ENCODE measurements at regions not wholly inside any gene's neighbourhood (a gene's known extent, or its start where the extent isn't known, plus 50 kb on each side); places are given as distances from the start of the nearest gene placed in this dataset.

DNA sequence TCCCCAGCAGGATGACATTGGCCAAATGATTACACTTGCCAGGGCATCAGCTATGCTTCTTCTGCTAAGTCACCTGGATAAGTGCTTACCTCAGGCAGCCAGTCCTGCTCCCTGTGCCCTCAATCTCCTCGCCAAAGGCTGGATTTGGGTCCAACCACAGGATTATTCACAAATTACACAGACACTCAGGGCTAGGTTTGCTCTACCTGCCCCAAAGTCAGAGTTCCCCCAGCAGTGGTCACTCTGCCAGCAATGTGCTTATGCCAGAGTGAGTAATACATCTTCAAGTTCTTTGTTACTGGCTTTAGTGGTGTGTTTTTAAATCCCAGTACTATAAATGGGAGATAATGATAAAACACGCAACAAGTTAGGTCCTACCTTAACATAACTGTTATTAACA is 189.7 kb upstream of the SEMA3D start:
- Histone ChIP-seq H3K9ac (ENCODE audit: insufficient read depth in 1 of 2, low read length in 2 of 2) (no peak overlapping the region), H3K27me3 (ENCODE audit: control insufficient read depth in 3 of 3, insufficient read depth in 3 of 3, low read length in 2 of 3) (no peaks in the 10 kb centered on the region), H3K4me1 (ENCODE audit: control insufficient read depth in 5 of 5, insufficient read depth in 5 of 5, low read length in 5 of 5) (no peaks in the 10 kb centered on the region), H3K4me3 (no peak overlapping the region), H3K27ac (ENCODE audit: low read depth in 1 of 2, low read length in 1 of 2) (no peak overlapping the region), H3K36me3 (ENCODE audit: control insufficient read depth in 4 of 4, insufficient read depth in 4 of 4, low read length in 4 of 4) (no peaks in the 10 kb centered on the region), H3K9me3 (ENCODE audit: control insufficient read depth in 4 of 4, insufficient read depth in 3 of 4, low read length in 3 of 4) (no peaks in the 10 kb centered on the region)
- DNase-seq (no peak), ATAC-seq (ENCODE audit: insufficient read depth, low FRiP score) (no peak)
- TF ChIP-seq, protein P1, sequence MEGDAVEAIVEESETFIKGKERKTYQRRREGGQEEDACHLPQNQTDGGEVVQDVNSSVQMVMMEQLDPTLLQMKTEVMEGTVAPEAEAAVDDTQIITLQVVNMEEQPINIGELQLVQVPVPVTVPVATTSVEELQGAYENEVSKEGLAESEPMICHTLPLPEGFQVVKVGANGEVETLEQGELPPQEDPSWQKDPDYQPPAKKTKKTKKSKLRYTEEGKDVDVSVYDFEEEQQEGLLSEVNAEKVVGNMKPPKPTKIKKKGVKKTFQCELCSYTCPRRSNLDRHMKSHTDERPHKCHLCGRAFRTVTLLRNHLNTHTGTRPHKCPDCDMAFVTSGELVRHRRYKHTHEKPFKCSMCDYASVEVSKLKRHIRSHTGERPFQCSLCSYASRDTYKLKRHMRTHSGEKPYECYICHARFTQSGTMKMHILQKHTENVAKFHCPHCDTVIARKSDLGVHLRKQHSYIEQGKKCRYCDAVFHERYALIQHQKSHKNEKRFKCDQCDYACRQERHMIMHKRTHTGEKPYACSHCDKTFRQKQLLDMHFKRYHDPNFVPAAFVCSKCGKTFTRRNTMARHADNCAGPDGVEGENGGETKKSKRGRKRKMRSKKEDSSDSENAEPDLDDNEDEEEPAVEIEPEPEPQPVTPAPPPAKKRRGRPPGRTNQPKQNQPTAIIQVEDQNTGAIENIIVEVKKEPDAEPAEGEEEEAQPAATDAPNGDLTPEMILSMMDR (IDR thresholded peaks at IDR 0.05; ENCODE audit: control extremely low read depth, extremely low read depth): no peak
- 84 to 93% methylated on average over 2 of the region's 2 CpGs for WGBS, 2 donors

DNA sequence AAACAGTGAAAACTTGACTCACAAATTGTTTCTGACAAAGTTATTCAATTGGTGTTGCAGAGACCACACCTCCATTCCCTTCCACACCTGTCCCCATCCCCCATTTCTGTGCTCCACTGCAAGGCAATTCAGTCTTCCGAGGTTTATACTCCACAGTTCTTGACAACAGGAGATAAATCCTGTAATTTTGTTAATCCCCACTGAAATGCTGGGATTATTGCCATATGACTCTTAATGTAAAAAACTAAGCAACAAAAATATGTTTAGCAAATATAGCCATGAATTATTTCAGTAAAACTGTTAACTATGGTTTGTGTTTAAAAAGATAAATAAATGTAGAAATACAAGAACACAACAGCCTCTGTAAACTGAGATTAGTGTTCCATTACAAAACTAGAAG is 170.1 kb upstream of the SEMA3D start:
- 82 to 89% methylated on average over 1 of the region's 1 CpG for WGBS, 2 donors
- TF ChIP-seq, protein P1 (IDR thresholded peaks at IDR 0.05; ENCODE audit: control extremely low read depth, extremely low read depth): no peak

DNA sequence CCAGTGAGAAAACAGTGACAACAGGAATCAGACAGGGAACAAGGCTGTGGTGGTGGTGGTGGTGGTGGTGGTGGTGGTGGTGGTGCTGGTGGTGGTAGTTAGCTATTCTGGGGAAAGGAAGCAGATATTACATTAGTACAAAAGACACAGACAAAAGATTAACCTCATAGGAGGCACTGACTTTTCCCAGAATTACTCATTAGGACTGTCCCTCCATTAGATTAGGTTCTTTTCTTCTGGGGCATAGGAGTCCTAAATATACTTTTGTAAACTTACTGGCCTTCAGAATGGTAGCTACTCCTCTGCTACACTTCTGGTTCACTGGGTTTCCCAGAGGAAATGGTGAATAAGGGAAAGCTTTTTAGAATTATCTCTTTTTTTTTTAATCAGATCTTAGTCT is 156.6 kb upstream of the SEMA3D start:
- Histone ChIP-seq H3K4me1 (ENCODE audit: control insufficient read depth in 5 of 5, insufficient read depth in 5 of 5, low read length in 5 of 5) (no peaks in the 10 kb centered on the region), H3K4me3 (no peak overlapping the region), H3K36me3 (ENCODE audit: control insufficient read depth in 4 of 4, insufficient read depth in 4 of 4, low read length in 4 of 4) (no peaks in the 10 kb centered on the region), H3K27ac (ENCODE audit: low read depth in 1 of 2, low read length in 1 of 2) (no peak overlapping the region), H3K9ac (ENCODE audit: insufficient read depth in 1 of 2, low read length in 2 of 2) (no peak overlapping the region), H3K9me3 (ENCODE audit: control insufficient read depth in 4 of 4, insufficient read depth in 3 of 4, low read length in 3 of 4) (peaks cover 0 to 3% (median 0%) of the 10 kb centered on the region in 4 donors), H3K27me3 (ENCODE audit: control insufficient read depth in 3 of 3, insufficient read depth in 3 of 3, low read length in 2 of 3) (no peaks in the 10 kb centered on the region)
- TF ChIP-seq, protein P1 (IDR thresholded peaks at IDR 0.05; ENCODE audit: control extremely low read depth, extremely low read depth): no peak
- DNase-seq (no peak), ATAC-seq (ENCODE audit: insufficient read depth, low FRiP score) (no peak)

More for the DNA sequence above, 170.1 kb upstream of the SEMA3D start:
- Histone ChIP-seq H3K27ac (ENCODE audit: low read depth in 1 of 2, low read length in 1 of 2) (no peak overlapping the region), H3K4me3 (no peak overlapping the region), H3K4me1 (ENCODE audit: control insufficient read depth in 5 of 5, insufficient read depth in 5 of 5, low read length in 5 of 5) (no peaks in the 10 kb centered on the region), H3K36me3 (ENCODE audit: control insufficient read depth in 4 of 4, insufficient read depth in 4 of 4, low read length in 4 of 4) (no peaks in the 10 kb centered on the region), H3K27me3 (ENCODE audit: control insufficient read depth in 3 of 3, insufficient read depth in 3 of 3, low read length in 2 of 3) (no peaks in the 10 kb centered on the region), H3K9ac (ENCODE audit: insufficient read depth in 1 of 2, low read length in 2 of 2) (no peak overlapping the region), H3K9me3 (ENCODE audit: control insufficient read depth in 4 of 4, insufficient read depth in 3 of 4, low read length in 3 of 4) (peaks cover 0 to 4% (median 0%) of the 10 kb centered on the region in 4 donors)
- ATAC-seq (ENCODE audit: insufficient read depth, low FRiP score) (no peak), DNase-seq (no peak)

DNA sequence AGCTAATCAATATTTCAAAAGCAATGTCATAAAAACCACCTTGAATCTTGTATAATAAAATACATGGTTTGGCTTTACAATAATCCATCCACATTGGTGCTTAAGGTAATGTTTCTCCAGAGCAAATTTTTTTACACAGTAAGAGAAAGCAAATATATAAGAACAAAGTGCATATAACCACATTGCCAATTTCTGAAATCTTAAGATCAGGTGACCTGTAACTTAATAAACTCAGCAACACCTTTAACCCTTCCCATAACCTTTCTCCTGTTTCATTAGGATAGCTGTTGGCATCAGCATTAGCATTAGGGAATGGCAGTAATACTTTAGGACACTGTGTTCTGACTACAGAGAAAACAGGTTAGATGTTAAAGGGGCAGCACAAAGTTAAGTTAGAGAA is 155.9 kb upstream of the SEMA3D start:
- no peak for DNase-seq
- ATAC-seq (ENCODE audit: insufficient read depth, low FRiP score): no peak
- Histone ChIP-seq H3K9me3 (ENCODE audit: control insufficient read depth in 4 of 4, insufficient read depth in 3 of 4, low read length in 3 of 4) (peaks cover 0 to 3% (median 0%) of the 10 kb centered on the region in 4 donors), H3K4me1 (ENCODE audit: control insufficient read depth in 5 of 5, insufficient read depth in 5 of 5, low read length in 5 of 5) (peaks cover 0 to 2% (median 0%) of the 10 kb centered on the region in 5 donors), H3K4me3 (no peak overlapping the region), H3K9ac (ENCODE audit: insufficient read depth in 1 of 2, low read length in 2 of 2) (no peak overlapping the region), H3K27me3 (ENCODE audit: control insufficient read depth in 3 of 3, insufficient read depth in 3 of 3, low read length in 2 of 3) (no peaks in the 10 kb centered on the region), H3K36me3 (ENCODE audit: control insufficient read depth in 4 of 4, insufficient read depth in 4 of 4, low read length in 4 of 4) (no peaks in the 10 kb centered on the region), H3K27ac (ENCODE audit: low read depth in 1 of 2, low read length in 1 of 2) (no peak overlapping the region)
- TF ChIP-seq, protein P1 (IDR thresholded peaks at IDR 0.05; ENCODE audit: control extremely low read depth, extremely low read depth): no peak
